DOHH2 (cell line): ENCODE measurements at regions not wholly inside any gene's neighbourhood (a gene's known extent, or its start where the extent isn't known, plus 50 kb on each side); places are given as distances from the start of the nearest gene placed in this dataset.

Experiments
- H3F3A ChIP-seq: fragments of 200-600 bp; sonication (generic), shearing (Covaris generic); 2 replicates; pipeline ENCODE4 v1.6.0; 2016; ENCODE audit warnings: antibody characterized with exemption, mild to moderate bottlenecking; ENCODE audit not compliant: control insufficient read depth, insufficient read depth
- H3K27ac ChIP-seq: fragments of 200-600 bp; sonication (generic); 2 replicates; pipeline ENCODE4 v1.5.1; 2014; ENCODE audit warnings: low read depth, mild to moderate bottlenecking, low read length, moderate library complexity
- H3K27me3 ChIP-seq: fragments of 200-600 bp; sonication (generic); 2 replicates; pipeline ENCODE4 v1.6.1; 2014; ENCODE audit warnings: mild to moderate bottlenecking, low read length, mixed read lengths; ENCODE audit not compliant: control insufficient read depth
- H3K36me3 ChIP-seq: fragments of 200-600 bp; sonication (generic); 2 replicates; pipeline ENCODE4 v1.6.1; 2014; ENCODE audit warnings: mild to moderate bottlenecking, low read length, moderate library complexity, mixed read lengths; ENCODE audit not compliant: control insufficient read depth
- H3K4me1 ChIP-seq: fragments of 200-600 bp; sonication (generic); 2 replicates; pipeline ENCODE4 v1.6.1; 2014; ENCODE audit warnings: mild to moderate bottlenecking, low read length, mixed read lengths; ENCODE audit not compliant: control insufficient read depth
- H3K4me2 ChIP-seq: fragments of 200-600 bp; sonication (generic); 2 replicates; pipeline ENCODE4 v1.6.0; 2014; ENCODE audit warnings: mild to moderate bottlenecking, low read length, moderate library complexity
- H3K4me3 ChIP-seq: fragments of 200-600 bp; sonication (generic); 2 replicates; pipeline ENCODE4 v1.5.1; 2014; ENCODE audit warnings: mild to moderate bottlenecking, low read length, mixed read lengths
- H3K79me2 ChIP-seq: fragments of 200-600 bp; sonication (generic); 2 replicates; pipeline ENCODE4 v1.6.1; 2014; ENCODE audit warnings: mild to moderate bottlenecking, low read length, mixed read lengths; ENCODE audit not compliant: control insufficient read depth
- H3K9me2 ChIP-seq: fragments of 200-600 bp; sonication (generic); replicated peaks from 2 replicates; pipeline ENCODE4 v1.6.1; 2014; ENCODE audit warnings: mild to moderate bottlenecking, low read length, mixed read lengths; ENCODE audit not compliant: control insufficient read depth
- H3K9me3 ChIP-seq: fragments of 200-600 bp; sonication (generic); 2 replicates; pipeline ENCODE4 v1.6.1; 2014; ENCODE audit warnings: antibody characterized with exemption, low read length, mixed read lengths; ENCODE audit not compliant: control insufficient read depth, insufficient read depth
- H4K20me1 ChIP-seq: fragments of 200-600 bp; sonication (generic); 2 replicates; pipeline ENCODE4 v1.6.0; 2014; ENCODE audit warnings: low read depth, mild to moderate bottlenecking, antibody characterized with exemption, low read length, moderate library complexity; ENCODE audit not compliant: control insufficient read depth, insufficient read depth
- EZH2phosphoT487 ChIP-seq: fragments of 200-600 bp; sonication (generic); IDR thresholded peaks from 2 replicates; pipeline ENCODE4 v1.6.1; 2017; ENCODE audit warnings: borderline replicate concordance, mild to moderate bottlenecking, antibody characterized with exemption, low read length, moderate library complexity, mixed read lengths
- TF ChIP-seq, protein P1 (sequence below): fragments of 200-600 bp; sonication (generic); IDR thresholded peaks from one replicate; pipeline ENCODE4 v1.5.1; 2014; ENCODE audit warnings: antibody characterized with exemption, mild to moderate bottlenecking, low read depth, low read length; ENCODE audit not compliant: poor library complexity, severe bottlenecking

- H3K79me2 ChIP-seq = no peaks in the 10 kb centered on the region
- 0 out of 2 replicates have a peak, but pooled peaks cover 11% of the 10 kb centered on the region for H3K27me3 ChIP-seq
- no peak overlapping the region for H3K4me3 ChIP-seq
- H3K27ac ChIP-seq = no peak overlapping the region
- TF ChIP-seq, protein P1, sequence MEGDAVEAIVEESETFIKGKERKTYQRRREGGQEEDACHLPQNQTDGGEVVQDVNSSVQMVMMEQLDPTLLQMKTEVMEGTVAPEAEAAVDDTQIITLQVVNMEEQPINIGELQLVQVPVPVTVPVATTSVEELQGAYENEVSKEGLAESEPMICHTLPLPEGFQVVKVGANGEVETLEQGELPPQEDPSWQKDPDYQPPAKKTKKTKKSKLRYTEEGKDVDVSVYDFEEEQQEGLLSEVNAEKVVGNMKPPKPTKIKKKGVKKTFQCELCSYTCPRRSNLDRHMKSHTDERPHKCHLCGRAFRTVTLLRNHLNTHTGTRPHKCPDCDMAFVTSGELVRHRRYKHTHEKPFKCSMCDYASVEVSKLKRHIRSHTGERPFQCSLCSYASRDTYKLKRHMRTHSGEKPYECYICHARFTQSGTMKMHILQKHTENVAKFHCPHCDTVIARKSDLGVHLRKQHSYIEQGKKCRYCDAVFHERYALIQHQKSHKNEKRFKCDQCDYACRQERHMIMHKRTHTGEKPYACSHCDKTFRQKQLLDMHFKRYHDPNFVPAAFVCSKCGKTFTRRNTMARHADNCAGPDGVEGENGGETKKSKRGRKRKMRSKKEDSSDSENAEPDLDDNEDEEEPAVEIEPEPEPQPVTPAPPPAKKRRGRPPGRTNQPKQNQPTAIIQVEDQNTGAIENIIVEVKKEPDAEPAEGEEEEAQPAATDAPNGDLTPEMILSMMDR = no peak
- TF ChIP-seq EZH2phosphoT487 = no peak
- no peak overlapping the region for H3K4me2 ChIP-seq
- H3K9me3 ChIP-seq = no peaks in the 10 kb centered on the region
- H4K20me1 ChIP-seq = no peaks in the 10 kb centered on the region
- no peaks in the 10 kb centered on the region for H3K36me3 ChIP-seq
- H3K9me2 ChIP-seq = no peaks in the 10 kb centered on the region
- H3K4me1 ChIP-seq = no peaks in the 10 kb centered on the region
- no peaks in the 10 kb centered on the region for H3F3A ChIP-seq
Observed at GRCh38 chr11:121699801-121700200, 247.0 kb upstream of the SORL1-AS1 start.

GRCh38 chr11:121696931-121697670 lies 244.3 kb upstream of the SORL1-AS1 start:
- no peaks in the 10 kb centered on the region for H3K36me3 ChIP-seq
- no peak overlapping the region for H3K4me3 ChIP-seq
- no peaks in the 10 kb centered on the region for H3F3A ChIP-seq
- no peaks in the 10 kb centered on the region for H3K4me1 ChIP-seq
- H4K20me1 ChIP-seq = no peaks in the 10 kb centered on the region
- no peak overlapping the region for H3K4me2 ChIP-seq
- H3K9me2 ChIP-seq = no peaks in the 10 kb centered on the region
- no peaks in the 10 kb centered on the region for H3K9me3 ChIP-seq
- 0 out of 2 replicates have a peak, but pooled peaks cover 11% of the 10 kb centered on the region for H3K27me3 ChIP-seq
- TF ChIP-seq EZH2phosphoT487 = no peak
- TF ChIP-seq, protein P1 = no peak
- H3K79me2 ChIP-seq = no peaks in the 10 kb centered on the region
- H3K27ac ChIP-seq = no peak overlapping the region

- Histone ChIP-seq H4K20me1 (no peaks in the 10 kb centered on the region), H3K4me2 (no peak overlapping the region), H3F3A (no peaks in the 10 kb centered on the region), H3K9me2 (no peaks in the 10 kb centered on the region), H3K27me3 (0 out of 2 replicates have a peak, but pooled peaks cover 6% of the 10 kb centered on the region), H3K9me3 (no peaks in the 10 kb centered on the region), H3K4me1 (no peaks in the 10 kb centered on the region), H3K79me2 (no peaks in the 10 kb centered on the region), H3K36me3 (no peaks in the 10 kb centered on the region), H3K27ac (no peak overlapping the region), H3K4me3 (no peak overlapping the region)
- TF ChIP-seq, protein P1 = no peak
- no peak for TF ChIP-seq EZH2phosphoT487
Observed at GRCh38 chr11:121696177-121696871, 243.6 kb upstream of the SORL1-AS1 start.
